ENCODE measurements at regions not wholly inside any gene's neighbourhood (a gene's known extent, or its start where the extent isn't known, plus 50 kb on each side); places are given as distances from the start of the nearest gene placed in this dataset.

DNA sequence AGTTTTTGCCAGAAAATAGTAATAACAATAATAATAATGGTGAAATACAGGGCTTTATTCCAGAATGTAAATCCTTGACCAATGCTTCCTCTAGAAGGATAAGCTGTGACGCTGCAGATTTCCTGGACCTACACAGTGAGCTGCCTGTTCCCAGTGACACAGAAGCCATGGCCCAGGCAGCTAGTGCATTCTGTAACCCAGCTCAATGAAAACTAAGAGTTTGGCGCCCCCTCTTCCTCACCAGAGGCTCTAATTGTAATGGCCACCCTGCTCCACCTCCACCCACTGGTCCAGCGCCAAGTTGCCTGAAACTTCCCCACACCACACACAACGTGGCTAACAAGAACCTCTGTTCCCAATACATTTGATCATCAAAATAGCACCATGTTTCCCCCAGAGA, 248.1 kb downstream of the CETN3 start:
- TF ChIP-seq ZFX (IDR thresholded peaks at IDR 0.05; ENCODE audit: borderline replicate concordance), result no peak
- TF ChIP-seq, protein P1, sequence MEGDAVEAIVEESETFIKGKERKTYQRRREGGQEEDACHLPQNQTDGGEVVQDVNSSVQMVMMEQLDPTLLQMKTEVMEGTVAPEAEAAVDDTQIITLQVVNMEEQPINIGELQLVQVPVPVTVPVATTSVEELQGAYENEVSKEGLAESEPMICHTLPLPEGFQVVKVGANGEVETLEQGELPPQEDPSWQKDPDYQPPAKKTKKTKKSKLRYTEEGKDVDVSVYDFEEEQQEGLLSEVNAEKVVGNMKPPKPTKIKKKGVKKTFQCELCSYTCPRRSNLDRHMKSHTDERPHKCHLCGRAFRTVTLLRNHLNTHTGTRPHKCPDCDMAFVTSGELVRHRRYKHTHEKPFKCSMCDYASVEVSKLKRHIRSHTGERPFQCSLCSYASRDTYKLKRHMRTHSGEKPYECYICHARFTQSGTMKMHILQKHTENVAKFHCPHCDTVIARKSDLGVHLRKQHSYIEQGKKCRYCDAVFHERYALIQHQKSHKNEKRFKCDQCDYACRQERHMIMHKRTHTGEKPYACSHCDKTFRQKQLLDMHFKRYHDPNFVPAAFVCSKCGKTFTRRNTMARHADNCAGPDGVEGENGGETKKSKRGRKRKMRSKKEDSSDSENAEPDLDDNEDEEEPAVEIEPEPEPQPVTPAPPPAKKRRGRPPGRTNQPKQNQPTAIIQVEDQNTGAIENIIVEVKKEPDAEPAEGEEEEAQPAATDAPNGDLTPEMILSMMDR (IDR thresholded peaks at IDR 0.05), result no peak
- H3K27ac ChIP-seq, result no peak overlapping the region

DNA sequence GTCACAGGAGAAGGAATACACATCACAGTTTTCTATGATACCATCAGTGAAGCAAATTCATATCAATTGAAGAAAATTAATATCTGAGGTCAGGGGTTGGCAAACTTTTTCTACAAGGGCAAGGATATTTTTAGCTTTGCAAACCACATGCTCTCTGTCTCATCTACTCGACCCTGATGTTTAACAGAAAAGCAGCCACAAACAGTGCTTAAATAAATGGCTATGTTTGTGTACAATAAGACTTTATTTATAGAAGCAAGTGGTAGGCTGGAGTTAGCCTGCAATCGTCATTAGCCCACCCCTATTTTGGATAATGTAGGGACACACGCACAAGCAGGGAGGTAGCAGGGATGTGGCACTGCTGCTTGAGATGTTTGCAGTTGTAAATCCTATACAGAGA, 251.4 kb downstream of the CETN3 start:
- no peak overlapping the region for H3K27ac ChIP-seq
- TF ChIP-seq ZFX (IDR thresholded peaks at IDR 0.05; ENCODE audit: borderline replicate concordance), result no peak
- TF ChIP-seq, protein P1 (IDR thresholded peaks at IDR 0.05), result no peak

DNA sequence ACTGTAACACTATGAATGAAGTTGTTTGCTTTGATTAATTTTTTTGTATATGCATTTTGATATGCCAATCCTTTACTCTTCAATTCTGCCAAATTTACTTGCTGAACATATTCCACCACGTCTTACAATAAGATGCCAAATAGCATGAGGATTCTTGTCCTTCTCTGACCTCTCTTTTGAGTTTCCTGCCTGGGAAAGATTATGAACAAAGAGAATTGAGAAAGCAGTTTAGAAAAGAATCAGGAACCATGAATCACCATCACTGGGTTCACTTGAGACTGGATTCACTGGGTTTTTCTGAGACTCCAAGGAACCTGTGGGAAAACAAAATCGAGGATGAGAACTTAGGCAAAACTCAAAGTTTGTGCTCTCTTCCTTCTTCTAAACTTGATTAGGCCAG, 256.5 kb downstream of the CETN3 start:
- no peak overlapping the region for H3K27ac ChIP-seq
- TF ChIP-seq ZFX (IDR thresholded peaks at IDR 0.05; ENCODE audit: borderline replicate concordance), result no peak
- TF ChIP-seq, protein P1 (IDR thresholded peaks at IDR 0.05), result no peak

DNA sequence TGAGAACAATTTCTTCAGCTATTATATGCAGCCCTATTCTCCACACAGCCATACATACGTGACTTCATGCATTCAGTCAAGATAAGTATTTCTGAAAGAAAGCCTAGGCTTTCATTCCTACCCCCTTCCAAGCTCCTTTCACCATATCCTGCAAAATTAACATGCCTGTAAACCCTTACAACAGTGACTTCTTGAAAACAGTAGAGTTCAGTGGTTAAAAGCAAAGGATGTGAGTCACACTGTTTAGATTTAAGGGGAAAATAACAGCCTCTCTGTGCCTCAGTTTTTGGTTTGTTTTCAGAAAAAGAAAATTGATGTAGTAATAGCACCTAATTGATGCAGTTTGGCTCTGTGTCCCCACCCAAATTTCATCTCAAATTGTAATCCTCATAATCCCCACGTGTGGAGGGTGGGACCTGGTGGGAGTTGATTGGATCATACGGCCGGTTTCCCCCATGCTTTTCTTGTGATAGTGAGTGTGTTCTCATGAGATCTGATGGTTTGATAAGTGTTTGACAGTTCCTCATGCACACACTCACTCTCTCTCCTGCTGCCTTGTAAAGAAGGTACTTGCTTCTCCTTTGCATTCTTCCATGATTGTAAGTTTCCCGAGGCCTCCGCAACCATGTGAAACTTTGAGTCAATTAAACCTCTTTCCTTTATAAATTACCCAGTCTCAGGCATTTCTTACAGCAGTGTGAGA, 264.8 kb downstream of the CETN3 start:
- TF ChIP-seq, protein P1 (IDR thresholded peaks at IDR 0.05), result no peak
- TF ChIP-seq ZFX (IDR thresholded peaks at IDR 0.05; ENCODE audit: borderline replicate concordance), result no peak
- H3K27ac ChIP-seq, result no peak overlapping the region

DNA sequence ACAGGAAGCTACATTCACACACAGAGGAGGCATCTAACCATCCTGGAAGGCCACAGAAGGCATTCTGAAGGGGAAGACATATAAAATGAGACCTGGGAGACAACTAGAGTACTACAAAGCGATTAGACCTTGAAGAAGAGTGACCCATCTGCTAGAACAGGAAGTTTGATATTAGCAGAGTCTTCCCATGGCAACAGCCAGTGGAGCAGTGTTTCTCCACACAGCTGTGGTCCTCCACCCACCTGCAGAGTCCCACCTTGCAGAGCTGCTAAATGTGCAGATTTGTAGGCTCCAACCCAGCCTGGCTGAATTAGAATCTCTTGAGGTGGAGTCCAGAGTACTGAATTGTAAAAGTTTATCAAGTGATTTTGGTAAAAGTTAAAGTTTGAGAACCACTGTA, 267.0 kb downstream of the CETN3 start:
- H3K27ac ChIP-seq, result no peak overlapping the region
- no peak for TF ChIP-seq ZFX (IDR thresholded peaks at IDR 0.05; ENCODE audit: borderline replicate concordance)
- TF ChIP-seq, protein P1 (IDR thresholded peaks at IDR 0.05), result no peak

DNA sequence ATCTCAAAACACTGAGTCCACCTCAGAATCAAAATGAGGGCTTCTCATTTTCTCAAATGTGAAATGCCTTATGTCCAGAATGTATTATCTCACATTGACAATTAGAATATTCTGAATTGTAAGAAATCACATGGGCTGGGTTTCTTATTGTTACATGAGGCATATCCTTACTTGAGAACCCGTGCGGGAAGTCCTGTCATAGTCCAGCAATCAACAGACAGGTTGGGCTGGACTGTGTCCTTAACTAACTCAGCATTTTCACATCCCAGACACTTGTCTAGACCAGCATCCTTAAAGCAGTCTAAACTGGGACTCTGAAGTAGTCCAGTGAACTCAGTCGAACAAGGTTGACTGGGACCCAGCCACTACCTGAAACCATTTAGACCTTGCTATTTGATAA, 267.6 kb downstream of the CETN3 start:
- TF ChIP-seq ZFX (IDR thresholded peaks at IDR 0.05; ENCODE audit: borderline replicate concordance), result no peak
- TF ChIP-seq, protein P1 (IDR thresholded peaks at IDR 0.05), result no peak
- no peak overlapping the region for H3K27ac ChIP-seq

DNA sequence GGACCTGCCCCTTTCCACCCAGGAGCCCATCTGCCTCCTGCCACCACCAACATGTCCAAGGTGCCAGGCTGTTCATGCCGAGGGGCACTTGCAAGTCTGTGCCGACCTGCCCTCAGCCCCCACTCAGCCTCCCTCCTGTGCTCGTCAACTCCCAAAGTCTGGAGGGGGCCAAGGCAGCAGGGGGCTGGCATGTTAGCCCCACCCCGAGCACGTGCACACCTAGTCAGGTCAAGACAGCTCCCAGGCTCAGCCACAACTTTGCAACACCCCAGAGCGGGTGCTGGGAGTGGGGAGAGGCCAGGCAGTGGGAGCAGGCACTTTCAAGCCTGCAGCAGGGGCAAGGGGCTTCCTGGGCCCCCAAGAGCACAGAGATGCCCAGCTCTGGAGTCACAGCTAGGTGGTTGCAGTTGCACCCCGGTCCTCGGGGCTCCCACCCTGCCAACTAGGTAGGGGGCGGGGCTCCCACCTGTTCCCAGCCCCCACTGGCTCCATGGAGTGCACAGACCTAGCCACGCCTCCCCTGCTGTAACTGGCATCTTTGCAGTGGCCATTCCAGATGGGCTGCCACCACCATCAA, 272.5 kb downstream of the CETN3 start:
- H3K27ac ChIP-seq, result no peak overlapping the region
- TF ChIP-seq, protein P1 (IDR thresholded peaks at IDR 0.05), result no peak
- TF ChIP-seq ZFX (IDR thresholded peaks at IDR 0.05; ENCODE audit: borderline replicate concordance), result no peak
